CD4-positive, alpha-beta T cell (primary cell): ENCODE measurements at regions not wholly inside any gene's neighbourhood (a gene's known extent, or its start where the extent isn't known, plus 50 kb on each side); places are given as distances from the start of the nearest gene placed in this dataset.
A peak's percentile ranks its signal among the peaks of the same experiment; 100 is the strongest.

ENCODE experiments used
- ATAC-seq: fragments of 200-7000 bp; cut with Tn5 transposase; one replicate; pipeline ENCODE4 v1.10.0; 2022; ENCODE audit warnings: mild to moderate bottlenecking; ENCODE audit not compliant: poor library complexity
- CTCF ChIA-PET: fragments of 350-600 bp; sonication (Branson Sonifier 250); formaldehyde crosslinking; loops from one replicate; lab custom pipeline; 2021; ENCODE audit warnings: antibody characterized with exemption, inconsistent platforms; lab: Charles Lee
- POLR2A ChIA-PET: fragments of 350-600 bp; sonication (Branson Sonifier 250); formaldehyde crosslinking; loops from one replicate; lab custom pipeline; 2021; ENCODE audit warnings: antibody characterized with exemption, inconsistent platforms; lab: Charles Lee
- DNase-seq, 14 experiments: peaks; one replicate each; pipeline ENCODE4 v3.0.0-alpha.2; 2013 to 2020; ENCODE audit warnings: mixed read lengths in 2 of 14
- H3K27ac ChIP-seq, 2 donors: one replicate each; pipeline versions ENCODE4 v1.5.1 to v1.7.0; 2013; ENCODE audit warnings: low read length in 2 of 2, low read depth in 1 of 2, mild to moderate bottlenecking in 1 of 2
- H3K27me3 ChIP-seq, 2 experiments: 1 replicate in 1 of 2; 2 replicates in 1 of 2; pipeline versions ENCODE4 v1.6.1 to v1.7.0; 2013; ENCODE audit warnings: low read length in 2 of 2, control low read depth in 1 of 2, mild to moderate bottlenecking in 1 of 2, moderate library complexity in 1 of 2; ENCODE audit not compliant: insufficient read depth in 2 of 2, control insufficient read depth in 1 of 2
- H3K36me3 ChIP-seq: one replicate; pipeline ENCODE4 v1.6.1; 2013; ENCODE audit warnings: low read length, control low read depth; ENCODE audit not compliant: insufficient read depth
- H3K4me1 ChIP-seq: one replicate; pipeline ENCODE4 v1.6.1; 2013; ENCODE audit warnings: low read length, control low read depth; ENCODE audit not compliant: insufficient read depth
- H3K4me3 ChIP-seq: one replicate; pipeline ENCODE4 v1.5.1; 2013; ENCODE audit warnings: mild to moderate bottlenecking, low read length, moderate library complexity
- H3K9me3 ChIP-seq, 2 experiments: 1 replicate in 1 of 2; 2 replicates in 1 of 2; pipeline versions ENCODE4 v1.6.1 to v1.7.0; 2013; ENCODE audit warnings: low read length in 2 of 2, mild to moderate bottlenecking in 2 of 2, control low read depth in 1 of 2, moderate library complexity in 1 of 2; ENCODE audit not compliant: control insufficient read depth in 1 of 2, insufficient read depth in 1 of 2
- H3K27ac Mint-ChIP-seq: one replicate; pipeline ENCODE4 v1.8.0; 2020; ENCODE audit warnings: mixed read lengths
- H3K27me3 Mint-ChIP-seq: one replicate; pipeline ENCODE4 v1.8.0; 2021; ENCODE audit warnings: mixed read lengths
- H3K36me3 Mint-ChIP-seq: one replicate; pipeline ENCODE4 v1.8.0; 2021; ENCODE audit warnings: low read depth, mixed read lengths
- H3K4me1 Mint-ChIP-seq: one replicate; pipeline ENCODE4 v1.8.0; 2021; ENCODE audit warnings: low read depth, mixed read lengths
- H3K4me3 Mint-ChIP-seq: one replicate; pipeline ENCODE4 v1.8.0; 2020; ENCODE audit warnings: mild to moderate bottlenecking, mixed read lengths
- H3K9me3 Mint-ChIP-seq: one replicate; pipeline ENCODE4 v1.8.0; 2020; ENCODE audit warnings: mixed read lengths
- intact Hi-C, 2 experiments: fragments of 100-400 bp; cut with DNase I in 1 of 2; cut with micrococcal nuclease in 1 of 2; formaldehyde crosslinking; loops; one replicate each; pipeline versions ENCODE4 v1.15.1 to v1.9.0; 2023 to 2025; cut with DNase I, micrococcal nuclease
- TF ChIP-seq, protein P1 (sequence below): fragments of 200-600 bp; IDR thresholded peaks from one replicate; pipeline ENCODE4 v1.8.0; 2022; ENCODE audit warnings: antibody characterized with exemption, mild to moderate bottlenecking

DNA sequence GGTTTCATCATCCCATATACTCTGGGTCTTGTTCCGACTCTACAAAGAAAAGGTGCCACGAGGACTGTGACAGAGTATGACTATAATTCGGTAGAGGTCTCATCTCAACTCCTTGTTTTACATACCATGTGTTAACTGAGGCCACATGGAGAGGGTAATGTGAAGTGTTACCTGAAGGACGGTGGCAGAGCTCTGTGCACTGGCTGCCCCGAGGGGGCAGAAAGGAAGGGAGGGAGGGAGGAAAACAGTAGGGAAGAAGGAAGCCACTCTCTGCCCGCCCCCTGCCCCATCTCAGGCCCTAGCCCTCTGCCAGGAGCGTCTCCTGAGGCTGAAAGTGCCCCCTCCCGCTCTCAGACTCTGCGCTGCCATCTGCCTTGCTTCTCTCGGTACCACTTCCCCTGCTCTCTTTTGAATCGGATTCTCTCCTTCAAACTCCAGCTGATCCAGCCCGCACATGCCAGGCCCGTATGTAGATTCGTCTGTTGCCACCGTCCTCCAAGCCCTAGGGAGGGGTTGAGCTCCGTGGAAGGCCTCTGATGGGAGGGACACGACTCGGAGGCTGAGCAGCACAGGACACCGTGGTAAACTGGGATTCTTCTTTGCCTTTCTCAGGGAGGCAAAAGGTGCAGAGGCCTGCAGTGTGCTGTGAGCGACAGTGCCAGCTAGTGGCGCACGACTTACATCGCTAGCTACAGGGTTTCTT is 70.5 kb upstream of the ATP10A start:
- Mint-ChIP-seq H3K4me1 (peaks cover 4% of the 10 kb centered on the region), H3K27me3 (peaks cover 15% of the 10 kb centered on the region), H3K4me3 (peak overlapping the region; percentile 88), H3K9me3 (peaks cover 9% of the 10 kb centered on the region), H3K27ac (no peak overlapping the region), H3K36me3 (no peaks in the 10 kb centered on the region)
- Histone ChIP-seq H3K9me3 (peaks cover 0 to 3% of the 10 kb centered on the region in 2 experiments), H3K4me1 (peaks cover 10% of the 10 kb centered on the region), H3K27ac (no peak overlapping the region), H3K36me3 (no peaks in the 10 kb centered on the region), H3K4me3 (peak overlapping the region; percentile 48), H3K27me3 (peaks cover 0 to 2% of the 10 kb centered on the region in 2 experiments)
- DNase-seq (peak; percentile 48 to 86 (median 65)), ATAC-seq (peak; percentile 99)
- intact Hi-C loops: loop anchor here (1.0 to 10.0 kb wide), 8 partner anchors 79 to 429 kb away; no protein-coding TSS in a partner anchor
- TF ChIP-seq, protein P1, sequence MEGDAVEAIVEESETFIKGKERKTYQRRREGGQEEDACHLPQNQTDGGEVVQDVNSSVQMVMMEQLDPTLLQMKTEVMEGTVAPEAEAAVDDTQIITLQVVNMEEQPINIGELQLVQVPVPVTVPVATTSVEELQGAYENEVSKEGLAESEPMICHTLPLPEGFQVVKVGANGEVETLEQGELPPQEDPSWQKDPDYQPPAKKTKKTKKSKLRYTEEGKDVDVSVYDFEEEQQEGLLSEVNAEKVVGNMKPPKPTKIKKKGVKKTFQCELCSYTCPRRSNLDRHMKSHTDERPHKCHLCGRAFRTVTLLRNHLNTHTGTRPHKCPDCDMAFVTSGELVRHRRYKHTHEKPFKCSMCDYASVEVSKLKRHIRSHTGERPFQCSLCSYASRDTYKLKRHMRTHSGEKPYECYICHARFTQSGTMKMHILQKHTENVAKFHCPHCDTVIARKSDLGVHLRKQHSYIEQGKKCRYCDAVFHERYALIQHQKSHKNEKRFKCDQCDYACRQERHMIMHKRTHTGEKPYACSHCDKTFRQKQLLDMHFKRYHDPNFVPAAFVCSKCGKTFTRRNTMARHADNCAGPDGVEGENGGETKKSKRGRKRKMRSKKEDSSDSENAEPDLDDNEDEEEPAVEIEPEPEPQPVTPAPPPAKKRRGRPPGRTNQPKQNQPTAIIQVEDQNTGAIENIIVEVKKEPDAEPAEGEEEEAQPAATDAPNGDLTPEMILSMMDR: peak; percentile 79
- POLR2A ChIA-PET: interaction anchor here (0.6 to 2.1 kb wide), 7 partner anchors 72 to 202 kb away, joined by 3 to 7 read pairs (median 3); no protein-coding TSS in a partner anchor
- CTCF ChIA-PET: interaction anchor here (0.5 to 1.7 kb wide), 20 partner anchors 10 to 212 kb away, joined by 3 to 11 read pairs (median 3); no protein-coding TSS in a partner anchor

DNA sequence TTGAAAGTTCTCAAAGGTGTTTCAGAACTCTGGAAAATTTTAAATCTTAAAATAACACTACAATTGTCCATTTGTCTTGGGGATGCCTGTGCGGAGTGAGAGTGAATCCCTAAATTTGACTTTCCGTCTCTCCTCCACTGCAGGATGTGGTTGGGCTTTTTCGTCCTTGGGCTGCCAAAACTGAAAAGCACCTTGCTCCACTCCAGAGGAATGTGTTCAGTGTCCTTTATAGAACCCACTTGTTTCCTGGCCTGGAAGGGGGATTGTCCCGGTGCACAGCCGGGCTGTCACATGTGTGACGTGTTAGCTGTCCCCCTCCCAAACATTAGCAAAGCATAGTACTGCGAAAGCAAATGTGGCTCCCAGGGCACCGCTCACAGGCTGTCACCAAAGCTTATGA is 69.6 kb upstream of the ATP10A start:
- peaks cover 9% of the 10 kb centered on the region for H3K9me3 Mint-ChIP-seq
- Histone ChIP-seq H3K4me3 (no peak overlapping the region), H3K27ac (no peak overlapping the region), H3K27me3 (peaks cover 0 to 2% of the 10 kb centered on the region in 2 experiments), H3K4me1 (peaks cover 10% of the 10 kb centered on the region), H3K9me3 (peaks cover 0 to 3% of the 10 kb centered on the region in 2 experiments), H3K36me3 (no peaks in the 10 kb centered on the region)
- ChIA-PET POLR2A (interaction anchor here (2.1 kb wide), 1 partner anchor 73 kb away, joined by 7 read pairs; no protein-coding TSS in a partner anchor), CTCF (interaction anchor here (1.7 kb wide), 1 partner anchor 28 kb away, joined by 5 read pairs; no protein-coding TSS in a partner anchor)
- H3K27ac Mint-ChIP-seq: no peak overlapping the region
- DNase-seq (no peak), ATAC-seq (no peak)
- H3K4me1 Mint-ChIP-seq: peaks cover 4% of the 10 kb centered on the region
- no peak overlapping the region for H3K4me3 Mint-ChIP-seq
- intact Hi-C loops: loop anchor here (1.0 to 10.0 kb wide), 5 partner anchors 78 to 428 kb away; no protein-coding TSS in a partner anchor
- peaks cover 15% of the 10 kb centered on the region for H3K27me3 Mint-ChIP-seq
- TF ChIP-seq, protein P1: no peak
- H3K36me3 Mint-ChIP-seq: no peaks in the 10 kb centered on the region

DNA sequence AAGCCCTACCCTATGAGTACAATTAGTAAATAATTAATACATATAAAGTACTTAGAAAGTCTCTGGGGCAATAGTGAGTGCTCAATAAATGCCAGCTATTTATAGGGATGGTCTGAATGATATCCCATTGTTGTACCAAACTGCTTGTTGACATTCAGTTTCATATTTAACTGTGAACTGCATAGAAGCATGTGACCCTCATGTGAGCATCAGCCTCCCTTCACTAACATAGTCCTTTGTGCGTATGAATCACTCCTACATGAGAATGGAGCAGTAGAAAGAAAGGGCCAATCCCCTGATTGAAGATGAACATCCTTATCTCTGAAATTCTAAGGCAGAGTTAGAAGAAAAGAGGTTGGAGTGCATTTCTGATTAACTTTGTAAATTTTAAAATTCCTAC is 68.7 kb upstream of the ATP10A start:
- intact Hi-C loops: loop anchor here (2.0 to 10.0 kb wide), 4 partner anchors 77 to 427 kb away; no protein-coding TSS in a partner anchor
- DNase-seq: no peak
- peaks cover 0 to 2% of the 10 kb centered on the region in 2 experiments for H3K27me3 ChIP-seq
- ChIA-PET POLR2A (no interaction called here), CTCF (no interaction called here)
- peaks cover 15% of the 10 kb centered on the region for H3K27me3 Mint-ChIP-seq
- H3K9me3 ChIP-seq: peaks cover 0 to 3% of the 10 kb centered on the region in 2 experiments
- H3K36me3 Mint-ChIP-seq: no peaks in the 10 kb centered on the region
- no peak overlapping the region for H3K4me3 ChIP-seq
- peaks cover 4% of the 10 kb centered on the region for H3K4me1 Mint-ChIP-seq
- H3K4me1 ChIP-seq: peaks cover 10% of the 10 kb centered on the region
- ATAC-seq: no peak
- no peak overlapping the region for H3K27ac Mint-ChIP-seq
- H3K9me3 Mint-ChIP-seq: peaks cover 9% of the 10 kb centered on the region
- no peak overlapping the region for H3K4me3 Mint-ChIP-seq
- no peak overlapping the region for H3K27ac ChIP-seq
- TF ChIP-seq, protein P1: no peak
- H3K36me3 ChIP-seq: no peaks in the 10 kb centered on the region
